ENCODE measurements at regions not wholly inside any gene's neighbourhood (a gene's known extent, or its start where the extent isn't known, plus 50 kb on each side); places are given as distances from the start of the nearest gene placed in this dataset.
A peak's percentile ranks its signal among the peaks of the same experiment; 100 is the strongest.

DNA sequence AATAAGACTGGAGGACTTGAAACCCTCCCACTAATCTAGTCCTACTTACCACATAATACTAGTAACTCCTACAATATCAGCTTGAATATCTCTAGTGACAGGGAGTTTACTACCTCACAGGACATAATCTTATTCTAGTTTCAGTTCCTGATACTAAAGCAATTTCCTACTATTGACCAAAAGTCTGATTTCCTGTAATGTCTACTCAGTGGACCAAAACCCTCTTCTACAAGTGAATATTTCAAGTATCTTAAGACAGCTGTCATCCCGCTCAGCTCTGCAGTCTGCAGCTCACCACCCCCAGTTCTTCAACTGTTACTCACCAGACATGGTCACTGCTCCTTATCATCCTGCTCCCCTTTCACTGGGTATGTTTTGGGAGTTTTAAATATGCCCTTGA, 70.8 kb upstream of the TMCC3 start:
- Mint-ChIP-seq H3K36me3 (no peaks in the 10 kb centered on the region), H3K4me1 (peaks cover 13% of the 10 kb centered on the region), H3K9me3 (peaks cover 0 to 4% (median 0%) of the 10 kb centered on the region in 7 donors), H3K4me3 (no peak overlapping the region), H3K27me3 (ENCODE audit: low read depth in 3 of 3) (peaks cover 6 to 12% (median 6%) of the 10 kb centered on the region in 3 donors), H3K27ac (peak overlapping the region in 4 of 7 donors; percentile 2 to 34 (median 18))
- intact Hi-C loops (cut with micrococcal nuclease): no loop called here
- Histone ChIP-seq H3K4me3 (replicated peaks in 1 of 3; ENCODE audit: low read depth in 2 of 3, low read length in 3 of 3) (no peak overlapping the region), H2AFZ (ENCODE audit: insufficient read depth, low read depth, low read length, poor library complexity, severe bottlenecking) (no peak overlapping the region), H3K9ac (ENCODE audit: insufficient read depth, low read length, poor library complexity, severe bottlenecking) (no peak overlapping the region), H3K79me2 (ENCODE audit: insufficient read depth, low read length) (no peaks in the 10 kb centered on the region), H4K20me1 (ENCODE audit: insufficient read depth, low read length) (no peaks in the 10 kb centered on the region), H3K9me3 (replicated peaks in 1 of 2; ENCODE audit: control insufficient read depth in 1 of 2, insufficient read depth in 1 of 2, low read length in 2 of 2) (no peaks in the 10 kb centered on the region), H3K4me1 (ENCODE audit: control insufficient read depth in 1 of 2, insufficient read depth in 2 of 2, low read length in 2 of 2) (peaks cover 7 to 9% of the 10 kb centered on the region in 2 donors), H3K4me2 (replicated peaks; ENCODE audit: extremely low read depth, low read length, poor library complexity, severe bottlenecking) (no peak overlapping the region), H3K27ac (ENCODE audit: low read depth in 1 of 2, low read length in 2 of 2) (no peak overlapping the region), H3K36me3 (replicated peaks in 1 of 2; ENCODE audit: control insufficient read depth in 1 of 2, insufficient read depth in 2 of 2, low read length in 2 of 2) (no peaks in the 10 kb centered on the region), H3K27me3 (ENCODE audit: control insufficient read depth in 2 of 2, insufficient read depth in 2 of 2, low read length in 2 of 2) (no peaks in the 10 kb centered on the region)
- TF ChIP-seq, protein P1, sequence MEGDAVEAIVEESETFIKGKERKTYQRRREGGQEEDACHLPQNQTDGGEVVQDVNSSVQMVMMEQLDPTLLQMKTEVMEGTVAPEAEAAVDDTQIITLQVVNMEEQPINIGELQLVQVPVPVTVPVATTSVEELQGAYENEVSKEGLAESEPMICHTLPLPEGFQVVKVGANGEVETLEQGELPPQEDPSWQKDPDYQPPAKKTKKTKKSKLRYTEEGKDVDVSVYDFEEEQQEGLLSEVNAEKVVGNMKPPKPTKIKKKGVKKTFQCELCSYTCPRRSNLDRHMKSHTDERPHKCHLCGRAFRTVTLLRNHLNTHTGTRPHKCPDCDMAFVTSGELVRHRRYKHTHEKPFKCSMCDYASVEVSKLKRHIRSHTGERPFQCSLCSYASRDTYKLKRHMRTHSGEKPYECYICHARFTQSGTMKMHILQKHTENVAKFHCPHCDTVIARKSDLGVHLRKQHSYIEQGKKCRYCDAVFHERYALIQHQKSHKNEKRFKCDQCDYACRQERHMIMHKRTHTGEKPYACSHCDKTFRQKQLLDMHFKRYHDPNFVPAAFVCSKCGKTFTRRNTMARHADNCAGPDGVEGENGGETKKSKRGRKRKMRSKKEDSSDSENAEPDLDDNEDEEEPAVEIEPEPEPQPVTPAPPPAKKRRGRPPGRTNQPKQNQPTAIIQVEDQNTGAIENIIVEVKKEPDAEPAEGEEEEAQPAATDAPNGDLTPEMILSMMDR (IDR thresholded peaks at IDR 0.05): no peak
- no CpG with 5 or more reads among the region's 1 CpG for WGBS (ENCODE audit: insufficient coverage)
- DNase-seq: peak; percentile 23 to 46 (median 25)

- H3K4me3 Mint-ChIP-seq: no peak overlapping the region
- H3K27ac Mint-ChIP-seq: no peak overlapping the region
- H3K27me3 Mint-ChIP-seq (ENCODE audit: low read depth in 3 of 3): peaks cover 6 to 13% (median 6%) of the 10 kb centered on the region in 3 donors
- no peaks in the 10 kb centered on the region for H3K36me3 Mint-ChIP-seq
- peaks cover 0 to 3% (median 0%) of the 10 kb centered on the region in 7 donors for H3K9me3 Mint-ChIP-seq
- Histone ChIP-seq H3K27ac (ENCODE audit: low read depth in 1 of 2, low read length in 2 of 2) (no peak overlapping the region), H3K79me2 (ENCODE audit: insufficient read depth, low read length) (no peaks in the 10 kb centered on the region), H3K9me3 (replicated peaks in 1 of 2; ENCODE audit: control insufficient read depth in 1 of 2, insufficient read depth in 1 of 2, low read length in 2 of 2) (no peaks in the 10 kb centered on the region), H4K20me1 (ENCODE audit: insufficient read depth, low read length) (no peaks in the 10 kb centered on the region), H3K36me3 (replicated peaks in 1 of 2; ENCODE audit: control insufficient read depth in 1 of 2, insufficient read depth in 2 of 2, low read length in 2 of 2) (no peaks in the 10 kb centered on the region), H2AFZ (ENCODE audit: insufficient read depth, low read depth, low read length, poor library complexity, severe bottlenecking) (no peak overlapping the region), H3K4me2 (replicated peaks; ENCODE audit: extremely low read depth, low read length, poor library complexity, severe bottlenecking) (no peak overlapping the region), H3K4me3 (replicated peaks in 1 of 3; ENCODE audit: low read depth in 2 of 3, low read length in 3 of 3) (no peak overlapping the region), H3K9ac (ENCODE audit: insufficient read depth, low read length, poor library complexity, severe bottlenecking) (no peak overlapping the region), H3K4me1 (ENCODE audit: control insufficient read depth in 1 of 2, insufficient read depth in 2 of 2, low read length in 2 of 2) (peaks cover 7 to 9% of the 10 kb centered on the region in 2 donors), H3K27me3 (ENCODE audit: control insufficient read depth in 2 of 2, insufficient read depth in 2 of 2, low read length in 2 of 2) (no peaks in the 10 kb centered on the region)
- no peak for DNase-seq
- 100% methylated on average over 1 of the region's 1 CpG for WGBS (ENCODE audit: insufficient coverage)
- peaks cover 10% of the 10 kb centered on the region for H3K4me1 Mint-ChIP-seq
- intact Hi-C loops (cut with micrococcal nuclease): no loop called here
- TF ChIP-seq, protein P1 (IDR thresholded peaks at IDR 0.05): no peak
Observed at GRCh38 chr12:94718114-94718513, 67.8 kb upstream of the TMCC3 start.

Data from CD14-positive monocyte (primary cell).